Pons (tissue), 1 donor: ENCODE measurements at regions not wholly inside any gene's neighbourhood (a gene's known extent, or its start where the extent isn't known, plus 50 kb on each side); places are given as distances from the start of the nearest gene placed in this dataset.
"Not testable (repeated sequence)": the region's sequence is repeated elsewhere in the genome, so short reads cannot be mapped to it uniquely, and the experiment has no call there.

Source experiments
- DNase-seq: peaks from one replicate; pipeline ENCODE4 v3.0.0-alpha.2; 2016; ENCODE audit warnings: low spot score

DNA sequence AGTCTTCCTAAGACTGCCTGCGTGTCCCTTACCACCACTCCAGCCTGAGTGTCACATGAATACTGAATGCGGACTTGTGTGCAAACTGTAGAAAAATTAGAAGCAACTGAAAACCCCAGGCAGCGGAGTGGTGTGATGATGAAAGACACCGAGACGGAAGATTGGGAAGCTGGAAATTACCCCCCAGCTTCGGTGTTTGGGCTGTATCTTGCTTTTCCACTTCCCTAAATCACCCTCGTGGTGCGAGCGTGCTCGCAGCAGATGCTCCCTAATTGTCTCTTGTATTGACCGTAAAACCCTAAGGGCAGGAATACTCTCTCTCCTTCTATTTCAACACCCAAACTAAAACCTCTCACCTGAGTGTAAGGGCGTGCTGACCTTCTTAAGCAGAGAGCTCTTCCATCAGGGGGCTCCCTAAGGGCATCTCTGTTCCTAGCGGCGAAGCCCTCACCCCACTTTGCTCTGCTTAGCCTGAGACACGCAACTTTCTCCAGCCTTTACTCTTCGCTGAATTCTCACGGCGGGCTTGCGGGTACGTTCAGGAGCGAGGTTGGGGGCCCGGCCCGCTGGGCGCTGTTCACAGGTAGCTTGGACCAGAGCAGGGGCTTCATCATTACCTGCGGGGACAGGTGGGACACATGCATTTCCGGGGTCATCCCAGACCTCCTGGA lies 62.4 kb downstream of the CRYBB2 start:
- DNase-seq: peak; percentile 1

DNA sequence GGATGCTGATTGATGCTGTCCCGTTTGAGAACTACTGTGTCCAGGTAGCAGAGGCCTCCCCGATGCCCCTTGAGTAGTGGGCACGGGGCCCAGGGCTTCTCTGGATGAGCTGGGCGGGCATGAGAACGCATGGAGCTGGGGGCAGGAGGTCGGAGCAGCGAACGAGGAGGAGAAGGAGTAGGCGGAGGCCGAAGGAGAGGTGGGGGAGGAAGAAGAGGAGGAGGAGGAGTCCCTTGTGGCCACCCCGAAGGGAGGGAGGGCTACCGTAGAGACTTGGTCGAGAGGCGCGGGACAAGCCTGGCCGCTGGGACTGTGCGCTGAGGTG lies 62.9 kb downstream of the CRYBB2 start:
- DNase-seq: no peak

- no peak for DNase-seq
Measured at GRCh38 chr22:25282671-25283561, 63.5 kb downstream of the CRYBB2 start.

GRCh38 chr22:25288481-25288880 lies 69.0 kb downstream of the CRYBB2 start:
- not testable (repeated sequence) for DNase-seq

- not testable (repeated sequence) for DNase-seq
Measured at GRCh38 chr22:25301912-25302311, 82.5 kb downstream of the CRYBB2 start.

GRCh38 chr22:25309586-25309985 lies 90.1 kb downstream of the CRYBB2 start:
- not testable (repeated sequence) for DNase-seq

GRCh38 chr22:25311924-25312323 lies 92.5 kb downstream of the CRYBB2 start:
- not testable (repeated sequence) for DNase-seq

GRCh38 chr22:25318081-25318823 lies 98.8 kb downstream of the CRYBB2 start:
- no peak for DNase-seq

- no peak for DNase-seq
Measured at GRCh38 chr22:25327018-25327755, 107.7 kb downstream of the CRYBB2 start.

DNA sequence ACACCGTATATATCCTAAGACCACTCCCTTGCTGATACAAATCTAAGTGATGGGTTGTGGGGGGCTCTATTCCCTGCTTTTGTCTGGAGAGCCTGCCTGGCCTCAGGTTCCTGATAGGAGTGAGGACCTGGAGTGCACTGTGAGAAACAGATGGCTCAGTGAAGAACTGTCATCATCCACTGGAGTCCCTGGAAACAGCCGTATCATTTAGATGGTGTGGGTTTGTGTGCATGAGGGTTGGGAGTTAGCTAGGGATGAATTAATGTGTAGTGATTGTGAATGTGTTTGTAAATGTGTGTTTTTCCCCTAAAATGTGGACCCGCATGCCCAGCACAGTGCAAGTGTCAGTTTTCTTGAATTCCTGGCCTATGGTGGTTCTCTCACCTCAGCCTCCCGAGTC lies 111.6 kb downstream of the CRYBB2 start:
- no peak for DNase-seq

GRCh38 chr22:25331911-25332310 lies 112.5 kb downstream of the CRYBB2 start:
- not testable (repeated sequence) for DNase-seq

GRCh38 chr22:25332386-25332785 lies 112.9 kb downstream of the CRYBB2 start:
- no peak for DNase-seq

DNA sequence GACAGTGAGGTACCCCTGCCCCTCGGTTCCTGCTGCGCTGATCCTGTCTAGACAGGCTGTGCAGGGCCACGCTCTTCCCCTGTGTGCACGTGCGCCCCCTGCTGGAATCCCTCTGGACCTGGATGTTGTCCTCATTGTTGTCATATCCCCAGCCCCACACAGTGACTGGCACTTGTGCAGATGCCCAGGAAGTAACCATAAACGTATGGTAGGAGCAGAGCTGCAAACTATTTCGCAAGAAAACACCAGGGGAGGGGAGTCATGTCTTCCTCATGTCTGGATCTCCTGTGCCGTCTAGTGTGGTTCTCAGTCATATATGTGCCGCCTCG lies 114.7 kb downstream of the CRYBB2 start:
- peak; percentile 44 for DNase-seq

DNA sequence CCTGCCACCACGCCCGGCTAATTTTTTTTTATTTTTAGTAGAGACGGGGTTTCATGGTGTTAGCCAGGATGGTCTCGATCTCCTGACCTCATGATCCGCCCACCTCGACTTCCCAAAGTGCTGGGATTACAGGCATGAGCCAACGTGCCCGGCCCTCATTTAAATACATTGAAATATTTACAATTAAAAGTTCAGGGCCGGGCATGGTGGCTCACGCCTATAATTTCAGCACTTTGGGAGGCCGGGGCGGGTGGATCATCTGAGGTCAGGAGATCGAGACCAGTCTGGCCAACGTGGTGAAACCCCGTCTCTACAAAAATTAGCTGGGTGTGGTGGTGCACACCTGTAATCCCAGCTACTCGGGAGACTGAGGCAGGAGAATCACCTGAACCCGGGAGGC lies 115.2 kb downstream of the CRYBB2 start:
- not testable (repeated sequence) for DNase-seq

- DNase-seq: not testable (repeated sequence)
Measured at GRCh38 chr22:25335276-25335675, 115.8 kb downstream of the CRYBB2 start.

- DNase-seq: not testable (repeated sequence)
Measured at GRCh38 chr22:25340536-25340935, 121.1 kb downstream of the CRYBB2 start.

DNA sequence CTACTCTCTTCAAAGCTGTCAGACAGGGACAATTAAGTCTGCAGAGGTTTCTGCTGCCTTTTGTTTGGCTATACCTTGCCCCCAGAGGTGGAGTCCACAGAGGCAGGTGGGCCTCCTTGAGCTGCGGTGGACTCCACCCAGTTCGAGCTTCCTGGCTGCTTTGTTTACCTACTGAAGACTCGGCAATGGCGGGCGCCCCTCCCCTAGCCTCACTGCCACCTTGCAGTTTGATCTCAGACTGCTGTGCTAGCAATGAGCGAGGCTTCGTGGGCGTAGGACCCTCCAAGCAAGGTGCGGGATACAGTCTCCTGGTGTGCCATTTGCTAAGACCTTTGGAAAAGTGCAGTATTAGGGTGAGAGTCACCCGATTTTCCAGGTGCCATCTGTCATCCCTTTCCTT lies 124.9 kb downstream of the CRYBB2 start:
- DNase-seq: not testable (repeated sequence)

DNA sequence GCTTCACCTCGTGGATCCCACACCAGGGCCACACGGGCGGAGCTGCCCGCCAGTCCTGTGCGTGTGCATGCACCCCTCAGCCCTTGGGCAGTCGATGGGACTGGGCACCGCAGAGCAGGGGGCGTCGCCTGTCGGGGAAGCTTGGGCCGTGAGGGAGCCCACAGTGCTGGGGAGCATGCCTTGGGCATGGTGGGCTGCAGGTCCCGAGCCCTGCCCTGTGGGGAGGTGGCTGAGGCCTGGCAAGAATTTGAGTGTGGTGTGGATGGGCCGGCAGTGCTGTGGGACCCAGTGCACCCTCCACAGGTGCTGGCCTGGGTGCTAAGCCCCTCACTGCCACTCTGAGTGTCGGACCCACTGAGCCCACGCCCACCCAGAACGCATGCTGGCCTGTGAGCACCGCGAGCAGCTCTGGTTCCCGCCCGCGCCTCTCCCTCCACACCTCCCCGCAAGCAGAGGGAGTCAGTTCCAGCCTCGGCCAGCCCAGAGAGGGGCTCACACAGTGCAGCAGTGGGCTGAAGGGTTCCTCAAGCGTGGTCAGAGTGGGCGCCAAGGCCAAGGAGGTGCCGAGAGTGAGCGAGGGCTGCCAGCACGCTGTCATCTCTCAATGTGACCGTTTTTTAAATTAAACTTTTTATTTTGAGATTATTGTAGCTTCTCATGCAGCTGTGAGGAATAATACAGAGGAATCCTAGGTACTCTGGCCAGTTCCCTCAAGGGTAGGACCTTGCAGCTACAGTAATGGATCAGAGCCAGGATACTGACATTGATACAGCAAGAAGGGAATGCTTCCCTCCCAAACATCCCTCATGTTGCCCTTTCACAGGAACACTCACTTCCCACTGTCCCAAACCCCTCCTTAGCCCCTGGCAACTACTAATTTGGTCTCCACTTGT lies 127.7 kb downstream of the CRYBB2 start:
- DNase-seq: no peak

DNA sequence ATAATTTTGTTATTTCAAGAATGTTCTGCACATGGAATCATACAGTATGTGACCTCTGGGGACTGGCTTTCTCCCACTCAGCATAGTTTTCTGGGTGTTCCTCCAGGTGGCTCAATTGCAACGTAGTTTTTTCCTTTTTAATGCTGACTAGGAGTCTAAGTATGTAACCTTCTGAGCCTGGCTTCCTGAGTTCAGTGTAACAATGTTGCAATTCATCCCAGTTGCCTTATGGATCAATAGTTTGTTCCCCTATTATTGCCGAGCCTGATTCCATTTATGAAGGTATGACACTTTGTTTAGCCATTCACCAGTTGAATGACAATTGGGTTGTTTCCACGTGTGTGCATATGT lies 128.3 kb downstream of the CRYBB2 start:
- no peak for DNase-seq

DNA sequence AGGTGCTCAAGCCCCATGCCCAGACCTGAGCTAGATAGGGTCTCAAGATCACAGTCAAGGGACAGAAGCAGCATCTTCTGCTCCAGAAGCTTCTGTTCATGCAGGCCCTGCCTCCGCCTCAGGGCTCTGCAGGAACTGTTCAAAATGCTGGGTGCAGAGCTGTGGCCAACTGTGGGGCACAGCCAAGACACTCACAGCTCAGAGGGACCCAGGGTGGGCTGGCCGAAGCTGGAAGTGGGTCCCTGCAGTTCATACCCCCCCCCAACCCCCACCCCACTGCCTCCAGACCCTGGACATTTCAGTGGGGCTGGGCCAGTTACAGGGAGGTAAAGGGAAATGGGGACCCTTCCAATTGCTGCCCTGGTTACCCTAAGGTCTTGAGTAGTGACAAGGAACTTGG lies 129.0 kb downstream of the CRYBB2 start:
- DNase-seq: no peak

DNA sequence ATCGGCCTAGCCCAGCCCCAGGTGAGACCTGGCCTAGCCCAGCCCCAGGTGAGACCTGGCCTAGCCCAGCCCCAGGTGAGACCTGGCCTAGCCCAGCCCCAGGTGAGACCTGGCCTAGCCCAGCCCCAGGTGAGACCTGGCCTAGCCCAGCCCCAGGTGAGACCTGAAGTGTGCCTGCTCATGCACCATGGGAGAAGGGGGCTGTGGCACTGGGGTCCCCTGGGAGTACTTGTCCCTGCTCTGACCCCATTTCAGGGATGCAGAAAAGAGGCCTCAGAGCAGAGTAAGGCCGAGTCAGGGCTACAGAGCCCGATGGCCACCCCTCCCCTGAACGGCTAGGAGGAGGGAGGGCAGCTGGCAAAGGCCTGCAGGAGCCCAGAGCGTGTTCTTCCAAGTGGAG lies 129.6 kb downstream of the CRYBB2 start:
- DNase-seq: not testable (repeated sequence)
